MCF 10A (cell line): ENCODE measurements at regions not wholly inside any gene's neighbourhood (a gene's known extent, or its start where the extent isn't known, plus 50 kb on each side); places are given as distances from the start of the nearest gene placed in this dataset.

Source experiments
- BruUV-seq: library from RNA; stranded (reverse); fragments of 400-500 nt; replicated peaks from 2 replicates; lab custom pipeline; 2021; lab: Mats Ljungman, UMichigan
- CTCF ChIA-PET: fragments of 300-600 bp; sonication (Branson Sonifier 250); formaldehyde crosslinking; extraction: SDS; loops from one replicate; lab custom pipeline; 2021; ENCODE audit warnings: antibody characterized with exemption, inconsistent platforms; lab: Yijun Ruan, JAX
- POLR2A ChIA-PET: fragments of 300-600, 350-650 bp; sonication (Branson Sonifier 250); formaldehyde crosslinking; extraction: SDS; loops from one replicate; lab custom pipeline; 2020; ENCODE audit warnings: antibody characterized with exemption, inconsistent platforms; lab: Yijun Ruan, JAX
- DNase-seq: peaks from one replicate; pipeline ENCODE4 v3.0.0-alpha.2; 2018; ENCODE audit not compliant: unreplicated experiment
- H3K27ac Mint-ChIP-seq: one replicate; pipeline ENCODE4 v1.8.0; 2022; ENCODE audit warnings: mild to moderate bottlenecking, low read depth, mixed read lengths; ENCODE audit not compliant: unreplicated experiment
- H3K27me3 Mint-ChIP-seq: one replicate; pipeline ENCODE4 v1.8.0; 2022; ENCODE audit warnings: mixed read lengths; ENCODE audit not compliant: insufficient read depth, unreplicated experiment
- H3K36me3 Mint-ChIP-seq: one replicate; pipeline ENCODE4 v1.8.0; 2022; ENCODE audit warnings: mild to moderate bottlenecking, moderate library complexity, mixed read lengths; ENCODE audit not compliant: insufficient read depth, unreplicated experiment
- H3K4me1 Mint-ChIP-seq: one replicate; pipeline ENCODE4 v1.8.0; 2022; ENCODE audit warnings: mixed read lengths; ENCODE audit not compliant: insufficient read depth, unreplicated experiment
- H3K4me3 Mint-ChIP-seq: one replicate; pipeline ENCODE4 v1.8.0; 2022; ENCODE audit warnings: mild to moderate bottlenecking, moderate library complexity, mixed read lengths; ENCODE audit not compliant: unreplicated experiment
- H3K9me3 Mint-ChIP-seq: one replicate; pipeline ENCODE4 v1.8.0; 2022; ENCODE audit warnings: mixed read lengths; ENCODE audit not compliant: unreplicated experiment
- CTCF ChIP-seq: fragments of 200-600 bp; IDR thresholded peaks from one replicate; pipeline ENCODE4 v1.8.0; 2022; ENCODE audit warnings: antibody characterized with exemption, mild to moderate bottlenecking; ENCODE audit not compliant: unreplicated experiment
- intact Hi-C: fragments of 100-400 bp; cut with micrococcal nuclease; formaldehyde crosslinking; loops from 2 replicates; pipeline ENCODE4 v1.14.1; 2022

DNA sequence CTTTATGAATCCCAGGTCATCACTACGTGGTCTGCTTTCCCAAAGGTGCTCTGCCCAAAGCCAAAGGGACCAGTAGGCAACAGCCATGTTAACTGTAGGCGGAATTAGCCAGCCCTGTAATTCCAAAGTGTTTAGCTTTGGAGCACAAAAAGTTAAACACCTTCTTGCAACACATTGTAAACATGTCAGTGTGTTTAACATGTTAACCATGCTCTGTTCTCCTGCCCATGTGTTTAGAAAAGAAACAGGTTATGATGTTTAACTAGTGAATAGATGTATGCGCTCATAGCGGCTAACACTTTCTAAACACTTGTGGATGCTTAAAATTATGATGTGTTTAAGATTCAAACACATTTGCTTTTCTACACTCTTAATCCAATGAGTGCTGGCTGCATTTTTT lies 292.4 kb downstream of the SRBD1 start:
- H3K4me3 Mint-ChIP-seq: no peak overlapping the region
- H3K9me3 Mint-ChIP-seq: peaks cover 1% of the 10 kb centered on the region
- H3K36me3 Mint-ChIP-seq: no peaks in the 10 kb centered on the region
- TF ChIP-seq CTCF: no peak
- H3K4me1 Mint-ChIP-seq: peaks cover 11% of the 10 kb centered on the region
- H3K27ac Mint-ChIP-seq: no peak overlapping the region
- ChIA-PET CTCF (no interaction called here), POLR2A (no interaction called here)
- intact Hi-C loops: no loop called here
- no peaks in the 10 kb centered on the region for H3K27me3 Mint-ChIP-seq
- no peak for DNase-seq
- no TSS peak for BruUV-seq

DNA sequence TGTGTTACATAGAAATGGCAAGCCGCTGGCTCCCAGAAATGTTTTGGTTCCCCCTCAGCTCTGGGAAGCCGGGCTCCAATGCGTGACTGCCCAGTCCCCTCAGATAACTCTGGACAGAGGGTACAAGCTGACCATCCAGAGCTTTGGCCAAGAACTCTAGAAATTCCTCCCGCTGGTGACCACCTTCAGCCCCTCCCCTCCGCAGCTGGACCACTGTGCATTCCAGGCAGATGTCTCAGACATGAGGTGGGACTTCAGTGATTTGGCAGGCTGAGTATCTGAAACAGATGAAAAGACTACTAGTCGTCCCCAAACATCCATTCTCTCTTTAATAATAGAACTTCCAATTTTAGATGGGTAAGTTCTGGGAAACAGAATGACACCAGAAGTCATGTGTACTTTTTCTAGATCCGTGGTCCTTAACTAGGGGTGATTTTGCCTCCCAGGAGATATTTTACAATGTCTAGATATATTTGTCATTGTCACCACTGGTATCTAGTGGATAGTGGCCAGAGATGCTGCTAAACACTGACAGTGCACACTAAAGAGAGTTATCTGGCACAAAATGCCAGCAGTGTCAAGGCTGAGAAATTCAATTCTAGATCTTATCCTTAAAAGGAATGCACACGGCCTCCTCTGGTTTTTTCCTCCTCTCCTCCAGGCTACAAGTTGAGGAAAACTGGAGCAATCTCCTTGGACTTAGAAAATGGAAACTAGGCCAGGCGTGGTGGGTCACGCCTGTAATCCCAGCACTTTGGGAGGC lies 294.3 kb downstream of the SRBD1 start:
- POLR2A ChIA-PET: no interaction called here
- CTCF ChIA-PET: no interaction called here
- DNase-seq: no peak
- Mint-ChIP-seq H3K4me3 (no peak overlapping the region), H3K9me3 (no peaks in the 10 kb centered on the region), H3K36me3 (no peaks in the 10 kb centered on the region), H3K27ac (no peak overlapping the region), H3K4me1 (peaks cover 11% of the 10 kb centered on the region), H3K27me3 (no peaks in the 10 kb centered on the region)
- intact Hi-C loops: no loop called here
- no TSS peak for BruUV-seq
- no peak for TF ChIP-seq CTCF

- Mint-ChIP-seq H3K4me1 (peaks cover 2% of the 10 kb centered on the region), H3K9me3 (no peaks in the 10 kb centered on the region), H3K36me3 (no peaks in the 10 kb centered on the region), H3K27me3 (peaks cover 2% of the 10 kb centered on the region), H3K27ac (no peak overlapping the region), H3K4me3 (no peak overlapping the region)
- ChIA-PET CTCF (interaction anchor here (0.6 to 0.8 kb wide), 2 partner anchors 12 to 57 kb away, joined by 3 read pairs; no protein-coding TSS in a partner anchor), POLR2A (no interaction called here)
- no peak for TF ChIP-seq CTCF
- peak; percentile 13 for DNase-seq
- intact Hi-C loops: no loop called here
- BruUV-seq: no TSS peak
Measured at GRCh38 chr2:45315861-45316260, 295.2 kb downstream of the SRBD1 start.

- Mint-ChIP-seq H3K9me3 (no peaks in the 10 kb centered on the region), H3K4me3 (no peak overlapping the region), H3K27me3 (peaks cover 16% of the 10 kb centered on the region), H3K36me3 (no peaks in the 10 kb centered on the region), H3K4me1 (no peaks in the 10 kb centered on the region), H3K27ac (no peak overlapping the region)
- intact Hi-C loops: no loop called here
- BruUV-seq: no TSS peak
- ChIA-PET POLR2A (no interaction called here), CTCF (no interaction called here)
- no peak for TF ChIP-seq CTCF
- no peak for DNase-seq
Measured at GRCh38 chr2:45312275-45312674, 298.8 kb downstream of the SRBD1 start.
